ENCODE measurements at regions not wholly inside any gene's neighbourhood (a gene's known extent, or its start where the extent isn't known, plus 50 kb on each side); places are given as distances from the start of the nearest gene placed in this dataset.

- Histone ChIP-seq H4K20me1 (ENCODE audit: insufficient read depth, low read length) (no peaks in the 10 kb centered on the region), H3K4me2 (ENCODE audit: insufficient read depth, low read length) (no peak overlapping the region), H3K4me1 (ENCODE audit: insufficient read depth, low read length) (no peaks in the 10 kb centered on the region), H3K27ac (ENCODE audit: low read depth, low read length) (no peak overlapping the region), H3K27me3 (ENCODE audit: insufficient read depth, low read length) (peaks cover 5% of the 10 kb centered on the region), H3K4me3 (ENCODE audit: insufficient read depth, low read length) (no peak overlapping the region), H3K79me2 (ENCODE audit: insufficient read depth, low read length) (no peaks in the 10 kb centered on the region), H3K9me3 (ENCODE audit: low read depth, low read length) (no peaks in the 10 kb centered on the region), H3K36me3 (ENCODE audit: insufficient read depth, low read length) (no peaks in the 10 kb centered on the region), H2AFZ (ENCODE audit: low read length) (no peak overlapping the region)
- TF ChIP-seq CTCF (IDR thresholded peaks at IDR 0.05; ENCODE audit: extremely low read depth, low read depth, low read length), result no peak
- no peak for DNase-seq (ENCODE audit: insufficient read length, low spot score, missing footprints)
These were observed 277.4 kb upstream of the XYLT1 start for GRCh38 chr16:17748044-17748719.

GRCh38 chr16:17747081-17747756, 276.5 kb upstream of the XYLT1 start:
- H3K4me2 ChIP-seq (ENCODE audit: insufficient read depth, low read length), result no peak overlapping the region
- no peak for TF ChIP-seq CTCF (IDR thresholded peaks at IDR 0.05; ENCODE audit: extremely low read depth, low read depth, low read length)

GRCh38 chr16:17744921-17745572, 274.3 kb upstream of the XYLT1 start:
- DNase-seq (ENCODE audit: insufficient read length, low spot score, missing footprints), result peak; percentile 14
- no peak for TF ChIP-seq CTCF (IDR thresholded peaks at IDR 0.05; ENCODE audit: extremely low read depth, low read depth, low read length)
- peak overlapping the region; percentile 67 for H3K4me3 ChIP-seq (ENCODE audit: insufficient read depth, low read length)

More at GRCh38 chr16:17747081-17747756, 276.5 kb upstream of the XYLT1 start:
- no peaks in the 10 kb centered on the region for H3K4me1 ChIP-seq (ENCODE audit: insufficient read depth, low read length)
- no peak overlapping the region for H3K4me3 ChIP-seq (ENCODE audit: insufficient read depth, low read length)
- H2AFZ ChIP-seq (ENCODE audit: low read length), result no peak overlapping the region
- H3K27me3 ChIP-seq (ENCODE audit: insufficient read depth, low read length), result peaks cover 5% of the 10 kb centered on the region
- H4K20me1 ChIP-seq (ENCODE audit: insufficient read depth, low read length), result no peaks in the 10 kb centered on the region
- no peaks in the 10 kb centered on the region for H3K9me3 ChIP-seq (ENCODE audit: low read depth, low read length)
- no peaks in the 10 kb centered on the region for H3K36me3 ChIP-seq (ENCODE audit: insufficient read depth, low read length)
- no peak overlapping the region for H3K27ac ChIP-seq (ENCODE audit: low read depth, low read length)
- no peak for DNase-seq (ENCODE audit: insufficient read length, low spot score, missing footprints)
- no peaks in the 10 kb centered on the region for H3K79me2 ChIP-seq (ENCODE audit: insufficient read depth, low read length)

GRCh38 chr16:17743578-17743977, 272.8 kb upstream of the XYLT1 start:
- peaks cover 5% of the 10 kb centered on the region for H3K27me3 ChIP-seq (ENCODE audit: insufficient read depth, low read length)
- H4K20me1 ChIP-seq (ENCODE audit: insufficient read depth, low read length), result no peaks in the 10 kb centered on the region
- no peaks in the 10 kb centered on the region for H3K9me3 ChIP-seq (ENCODE audit: low read depth, low read length)
- no peaks in the 10 kb centered on the region for H3K4me1 ChIP-seq (ENCODE audit: insufficient read depth, low read length)
- H3K79me2 ChIP-seq (ENCODE audit: insufficient read depth, low read length), result no peaks in the 10 kb centered on the region
- TF ChIP-seq CTCF (IDR thresholded peaks at IDR 0.05; ENCODE audit: extremely low read depth, low read depth, low read length), result no peak
- H3K4me2 ChIP-seq (ENCODE audit: insufficient read depth, low read length), result no peak overlapping the region
- H3K27ac ChIP-seq (ENCODE audit: low read depth, low read length), result no peak overlapping the region
- no peak overlapping the region for H3K4me3 ChIP-seq (ENCODE audit: insufficient read depth, low read length)
- no peaks in the 10 kb centered on the region for H3K36me3 ChIP-seq (ENCODE audit: insufficient read depth, low read length)
- no peak overlapping the region for H2AFZ ChIP-seq (ENCODE audit: low read length)
- no peak for DNase-seq (ENCODE audit: insufficient read length, low spot score, missing footprints)

More at GRCh38 chr16:17744921-17745572, 274.3 kb upstream of the XYLT1 start:
- Histone ChIP-seq H2AFZ (ENCODE audit: low read length) (peak overlapping the region; percentile 77), H3K9me3 (ENCODE audit: low read depth, low read length) (no peaks in the 10 kb centered on the region), H3K4me2 (ENCODE audit: insufficient read depth, low read length) (peak overlapping the region; percentile 67), H3K36me3 (ENCODE audit: insufficient read depth, low read length) (no peaks in the 10 kb centered on the region), H3K79me2 (ENCODE audit: insufficient read depth, low read length) (no peaks in the 10 kb centered on the region), H3K4me1 (ENCODE audit: insufficient read depth, low read length) (no peaks in the 10 kb centered on the region), H3K27ac (ENCODE audit: low read depth, low read length) (no peak overlapping the region), H4K20me1 (ENCODE audit: insufficient read depth, low read length) (no peaks in the 10 kb centered on the region), H3K27me3 (ENCODE audit: insufficient read depth, low read length) (peaks cover 5% of the 10 kb centered on the region)

Data from osteoblast (primary cell).